Neuronal stem cell (in vitro differentiated cells): ENCODE measurements at regions not wholly inside any gene's neighbourhood (a gene's known extent, or its start where the extent isn't known, plus 50 kb on each side); places are given as distances from the start of the nearest gene placed in this dataset.
A peak's percentile ranks its signal among the peaks of the same experiment; 100 is the strongest.

Source experiments
- DNase-seq: peaks from one replicate; pipeline ENCODE4 v3.0.0-alpha.2; 2013; ENCODE audit warnings: low spot score
- H2AFZ ChIP-seq: one replicate; pipeline ENCODE4 v1.6.1; 2013; ENCODE audit warnings: mild to moderate bottlenecking, low read length, inconsistent platforms
- H2AK5ac ChIP-seq: 2 replicates; pipeline ENCODE4 v1.6.1; 2013; ENCODE audit warnings: low read depth, mild to moderate bottlenecking, inconsistent platforms, low read length, moderate library complexity, mixed read lengths
- H2BK120ac ChIP-seq: 2 replicates; pipeline ENCODE4 v1.6.1; 2013; ENCODE audit warnings: low read depth, mild to moderate bottlenecking, inconsistent platforms, low read length, moderate library complexity, mixed read lengths
- H2BK12ac ChIP-seq: one replicate; pipeline ENCODE4 v1.6.1; 2013; ENCODE audit warnings: low read length, inconsistent platforms
- H2BK15ac ChIP-seq: 2 replicates; pipeline ENCODE4 v1.6.1; 2013; ENCODE audit warnings: mild to moderate bottlenecking, low read length, inconsistent platforms, mixed read lengths
- H2BK5ac ChIP-seq: one replicate; pipeline ENCODE4 v1.6.1; 2013; ENCODE audit warnings: inconsistent platforms, mild to moderate bottlenecking, low read length, moderate library complexity
- H3K14ac ChIP-seq: one replicate; pipeline ENCODE4 v1.6.1; 2013; ENCODE audit warnings: low read length, inconsistent platforms
- H3K18ac ChIP-seq: 2 replicates; pipeline ENCODE4 v1.6.1; 2013; ENCODE audit warnings: low read length, inconsistent platforms
- H3K23ac ChIP-seq: 2 replicates; pipeline ENCODE4 v1.6.1; 2013; ENCODE audit warnings: low read depth, mild to moderate bottlenecking, mixed read lengths, low read length, inconsistent platforms; ENCODE audit not compliant: poor library complexity
- H3K27ac ChIP-seq: replicated peaks from 3 replicates; pipeline ENCODE4 v1.5.1; 2013; ENCODE audit warnings: low read length, inconsistent platforms
- H3K27me3 ChIP-seq, 3 experiments: 2 replicates each; pipeline ENCODE4 v1.6.1; 2013; ENCODE audit warnings: low read length in 3 of 3, mild to moderate bottlenecking in 2 of 3, inconsistent platforms in 1 of 3, low read depth in 1 of 3, mixed read lengths in 1 of 3, moderate library complexity in 1 of 3; ENCODE audit not compliant: control insufficient read depth in 3 of 3, insufficient read depth in 3 of 3
- H3K36me3 ChIP-seq, 2 donors: replicated peaks in 1 of 2; 2 replicates each; pipeline ENCODE4 v1.6.1; 2013; ENCODE audit warnings: low read length in 2 of 2; ENCODE audit not compliant: control insufficient read depth in 2 of 2, insufficient read depth in 2 of 2
- H3K4ac ChIP-seq: 2 replicates; pipeline ENCODE4 v1.6.1; 2013; ENCODE audit warnings: inconsistent platforms, mild to moderate bottlenecking, low read length, moderate library complexity
- H3K4me1 ChIP-seq, 2 donors: 1 replicate in 1 of 2; 2 replicates in 1 of 2; pipeline ENCODE4 v1.6.1; 2013; ENCODE audit warnings: low read length in 2 of 2, low read depth in 1 of 2; ENCODE audit not compliant: control insufficient read depth in 2 of 2, insufficient read depth in 1 of 2
- H3K4me2 ChIP-seq: one replicate; pipeline ENCODE4 v1.6.1; 2013; ENCODE audit warnings: mild to moderate bottlenecking, low read length, inconsistent platforms; ENCODE audit not compliant: insufficient read depth, poor library complexity, severe bottlenecking
- H3K4me3 ChIP-seq, 2 donors: 2 replicates each; pipeline ENCODE4 v1.5.1; 2013; ENCODE audit warnings: low read length in 2 of 2, mild to moderate bottlenecking in 2 of 2, inconsistent platforms in 1 of 2, moderate library complexity in 1 of 2
- H3K79me1 ChIP-seq: one replicate; pipeline ENCODE4 v1.6.1; 2013; ENCODE audit warnings: low read depth, mild to moderate bottlenecking, inconsistent platforms, low read length, moderate library complexity
- H3K9ac ChIP-seq: one replicate; pipeline ENCODE4 v1.6.1; 2013; ENCODE audit warnings: mild to moderate bottlenecking, low read depth, low read length, inconsistent platforms; ENCODE audit not compliant: poor library complexity
- H3K9me3 ChIP-seq, 2 donors: replicated peaks in 1 of 2; 2 replicates each; pipeline versions ENCODE3 to v1.6.1; 2013; ENCODE audit warnings: low read length in 2 of 2, mild to moderate bottlenecking in 2 of 2, inconsistent platforms in 1 of 2, low read depth in 1 of 2, mixed read lengths in 1 of 2, moderate library complexity in 1 of 2; ENCODE audit not compliant: control insufficient read depth in 2 of 2, insufficient read depth in 1 of 2
- H4K8ac ChIP-seq: one replicate; pipeline ENCODE4 v1.6.1; 2013; ENCODE audit warnings: low read depth, mild to moderate bottlenecking, inconsistent platforms, low read length, moderate library complexity
- H4K91ac ChIP-seq: one replicate; pipeline ENCODE4 v1.6.1; 2013; ENCODE audit warnings: low read length, low read depth, mild to moderate bottlenecking, inconsistent platforms; ENCODE audit not compliant: poor library complexity
- WGBS, 2 donors: extraction: QIAGEN DNeasy Blood & Tissue Kit; methylation state at CpG; one replicate each; pipeline ENCODE4 v1.1.7; 2013; ENCODE audit warnings: missing lambda C conversion rate in 2 of 2, mixed read lengths in 1 of 2; ENCODE audit not compliant: insufficient read length in 2 of 2, insufficient replicate concordance in 1 of 2; ENCODE audit errors: extremely low coverage in 2 of 2; 5-methylcytosine and 5-hydroxymethylcytosine counted together

DNA sequence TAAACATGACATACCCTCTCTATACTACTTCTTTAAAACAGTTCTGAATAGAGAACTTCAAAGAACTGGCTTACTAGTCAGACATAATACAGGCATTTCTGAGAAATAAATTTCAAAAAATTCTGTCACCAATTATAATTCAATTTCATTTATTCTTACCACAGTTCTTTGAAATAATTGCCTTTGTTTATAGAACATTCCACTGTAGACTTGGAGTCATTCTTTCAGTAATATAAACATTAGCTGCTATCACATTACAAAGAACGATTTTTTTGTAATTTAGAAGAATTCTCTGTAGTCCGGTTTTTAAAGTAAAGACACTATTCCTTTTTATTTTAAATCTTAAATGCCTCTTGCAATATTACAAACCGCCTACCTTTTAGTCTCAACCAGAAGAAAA is 146.4 kb upstream of the COL11A1 start:
- Histone ChIP-seq H3K9me3 (no peaks in the 10 kb centered on the region), H3K79me1 (no peaks in the 10 kb centered on the region), H3K27ac (no peak overlapping the region), H2BK12ac (no peak overlapping the region), H2AFZ (no peak overlapping the region), H3K23ac (no peak overlapping the region), H3K9ac (no peak overlapping the region), H3K4me2 (no peak overlapping the region), H4K8ac (no peak overlapping the region), H3K4me3 (no peak overlapping the region), H4K91ac (no peak overlapping the region), H3K36me3 (no peaks in the 10 kb centered on the region), H2BK120ac (no peak overlapping the region), H2AK5ac (no peak overlapping the region), H3K4me1 (no peaks in the 10 kb centered on the region), H3K18ac (no peak overlapping the region), H2BK5ac (no peak overlapping the region), H3K4ac (no peak overlapping the region), H3K27me3 (no peaks in the 10 kb centered on the region), H2BK15ac (no peak overlapping the region), H3K14ac (no peak overlapping the region)
- DNase-seq: no peak
- no CpG with 5 or more reads among the region's 3 CpGs for WGBS, 2 donors

GRCh38 chr1:103250441-103250861 is 142.1 kb upstream of the COL11A1 start:
- peak; percentile 27 for DNase-seq
- H3K4me2 ChIP-seq: no peak overlapping the region
- no peak overlapping the region for H3K14ac ChIP-seq
- H4K91ac ChIP-seq: no peak overlapping the region
- H3K23ac ChIP-seq: no peak overlapping the region
- no peak overlapping the region for H2BK12ac ChIP-seq
- no peak overlapping the region for H3K4ac ChIP-seq
- H2BK120ac ChIP-seq: no peak overlapping the region
- no peak overlapping the region for H3K9ac ChIP-seq
- no peak overlapping the region for H2BK15ac ChIP-seq
- H3K27me3 ChIP-seq: no peaks in the 10 kb centered on the region
- H3K4me1 ChIP-seq: no peaks in the 10 kb centered on the region
- no peaks in the 10 kb centered on the region for H3K36me3 ChIP-seq
- H3K79me1 ChIP-seq: no peaks in the 10 kb centered on the region
- no peak overlapping the region for H4K8ac ChIP-seq
- peak overlapping the region; percentile 89 for H2AFZ ChIP-seq
- peak overlapping the region; percentile 20 for H3K18ac ChIP-seq
- no peak overlapping the region for H3K4me3 ChIP-seq
- H3K9me3 ChIP-seq: no peaks in the 10 kb centered on the region
- peak overlapping the region; percentile 71 for H3K27ac ChIP-seq
- H2BK5ac ChIP-seq: no peak overlapping the region
- H2AK5ac ChIP-seq: no peak overlapping the region
- no CpG with 5 or more reads among the region's 3 CpGs for WGBS, 2 donors

DNA sequence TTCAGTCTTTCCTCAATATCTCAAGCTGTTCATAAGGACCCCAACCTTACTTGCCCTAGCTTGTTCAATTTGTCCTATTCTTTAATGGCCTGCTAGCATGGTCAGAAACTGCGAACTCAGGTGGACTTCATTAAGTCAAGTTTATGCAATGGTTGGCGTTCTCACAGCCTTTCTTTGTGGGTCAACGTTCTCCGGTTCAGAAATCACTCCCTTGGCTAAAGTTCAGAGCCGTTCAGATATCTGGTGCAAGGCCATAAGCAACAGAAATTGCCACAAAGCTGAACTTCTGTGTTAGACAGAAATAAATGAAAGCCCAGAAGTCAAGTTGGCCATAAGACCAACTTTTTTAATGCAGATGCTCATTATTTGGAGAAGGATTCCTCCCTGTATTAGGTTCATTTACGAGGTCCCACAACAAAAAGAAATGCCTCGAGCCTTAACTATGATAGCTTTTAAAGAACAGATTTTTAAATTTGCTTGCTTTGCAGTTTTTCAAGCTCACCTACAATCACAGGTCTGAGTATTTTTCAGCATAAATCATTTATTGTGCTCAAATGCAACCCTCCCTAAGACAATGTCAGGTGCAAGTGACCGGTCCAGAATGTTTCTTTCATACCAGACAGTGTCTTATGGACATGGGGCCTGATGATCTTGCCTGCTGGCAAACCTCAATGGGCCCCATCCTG is 140.2 kb upstream of the COL11A1 start:
- WGBS, 2 donors: no CpG with 5 or more reads among the region's 8 CpGs
- no peak for DNase-seq
- H3K4me3 ChIP-seq: no peak overlapping the region
- no peaks in the 10 kb centered on the region for H3K9me3 ChIP-seq
- no peak overlapping the region for H4K8ac ChIP-seq
- H4K91ac ChIP-seq: no peak overlapping the region
- H2AK5ac ChIP-seq: no peak overlapping the region
- no peaks in the 10 kb centered on the region for H3K36me3 ChIP-seq
- no peak overlapping the region for H2BK12ac ChIP-seq
- H2BK15ac ChIP-seq: no peak overlapping the region
- no peak overlapping the region for H3K14ac ChIP-seq
- no peak overlapping the region for H2BK5ac ChIP-seq
- no peak overlapping the region for H3K18ac ChIP-seq
- H3K79me1 ChIP-seq: no peaks in the 10 kb centered on the region
- no peak overlapping the region for H3K4ac ChIP-seq
- H3K9ac ChIP-seq: no peak overlapping the region
- H3K27me3 ChIP-seq: no peaks in the 10 kb centered on the region
- no peak overlapping the region for H3K4me2 ChIP-seq
- no peak overlapping the region for H3K23ac ChIP-seq
- H2AFZ ChIP-seq: no peak overlapping the region
- H3K27ac ChIP-seq: no peak overlapping the region
- H2BK120ac ChIP-seq: no peak overlapping the region
- no peaks in the 10 kb centered on the region for H3K4me1 ChIP-seq

- Histone ChIP-seq H3K14ac (no peak overlapping the region), H3K9ac (no peak overlapping the region), H3K27me3 (no peaks in the 10 kb centered on the region), H2BK120ac (no peak overlapping the region), H3K4me2 (no peak overlapping the region), H4K8ac (no peak overlapping the region), H3K79me1 (no peaks in the 10 kb centered on the region), H3K4ac (no peak overlapping the region), H2AK5ac (no peak overlapping the region), H2BK5ac (no peak overlapping the region), H2BK12ac (no peak overlapping the region), H3K4me3 (no peak overlapping the region), H3K18ac (no peak overlapping the region), H3K23ac (no peak overlapping the region), H3K36me3 (no peaks in the 10 kb centered on the region), H3K9me3 (no peaks in the 10 kb centered on the region), H3K4me1 (no peaks in the 10 kb centered on the region), H4K91ac (no peak overlapping the region), H2BK15ac (no peak overlapping the region), H2AFZ (no peak overlapping the region), H3K27ac (no peak overlapping the region)
- DNase-seq: no peak
- WGBS, 2 donors: no CpG with 5 or more reads among the region's 2 CpGs
Observed at GRCh38 chr1:103247517-103247916, 139.2 kb upstream of the COL11A1 start.
